GM12864 (cell line): ENCODE measurements at regions not wholly inside any gene's neighbourhood (a gene's known extent, or its start where the extent isn't known, plus 50 kb on each side); places are given as distances from the start of the nearest gene placed in this dataset.

Source experiments
- DNase-seq: peaks from one replicate; pipeline ENCODE4 v3.0.0-alpha.2; 2011; ENCODE audit warnings: low read depth
- H3K4me3 ChIP-seq: 2 replicates; pipeline ENCODE4 v1.5.1; 2011; ENCODE audit warnings: mild to moderate bottlenecking, low read depth, low read length, control low read depth
- TF ChIP-seq, protein P1 (sequence below): IDR thresholded peaks from 2 replicates; pipeline ENCODE4 v1.5.1; 2011; ENCODE audit warnings: low read depth, mild to moderate bottlenecking, moderate library complexity, low read length, control low read depth, inconsistent platforms; ENCODE audit errors: missing control alignments

DNA sequence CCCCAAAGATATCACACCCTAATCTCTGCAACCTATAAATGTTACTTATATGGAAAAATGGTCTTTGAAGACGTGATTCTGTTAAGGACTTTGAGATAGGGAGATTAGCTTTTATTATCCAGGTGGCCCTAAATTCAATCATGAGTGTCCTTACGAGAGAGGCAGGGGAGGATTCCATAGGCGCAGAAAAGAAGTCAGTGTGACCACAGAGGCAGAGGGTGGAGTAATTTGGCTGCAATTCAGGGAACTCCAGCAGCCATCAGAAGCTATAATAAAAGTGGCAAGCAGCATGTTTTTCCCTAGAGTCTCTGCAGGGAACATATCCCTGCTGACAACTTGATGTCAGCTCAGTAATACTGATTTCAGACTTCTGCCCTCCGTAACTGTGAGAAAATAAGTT is 315.2 kb upstream of the ROBO2 start:
- no peak overlapping the region for H3K4me3 ChIP-seq
- TF ChIP-seq, protein P1, sequence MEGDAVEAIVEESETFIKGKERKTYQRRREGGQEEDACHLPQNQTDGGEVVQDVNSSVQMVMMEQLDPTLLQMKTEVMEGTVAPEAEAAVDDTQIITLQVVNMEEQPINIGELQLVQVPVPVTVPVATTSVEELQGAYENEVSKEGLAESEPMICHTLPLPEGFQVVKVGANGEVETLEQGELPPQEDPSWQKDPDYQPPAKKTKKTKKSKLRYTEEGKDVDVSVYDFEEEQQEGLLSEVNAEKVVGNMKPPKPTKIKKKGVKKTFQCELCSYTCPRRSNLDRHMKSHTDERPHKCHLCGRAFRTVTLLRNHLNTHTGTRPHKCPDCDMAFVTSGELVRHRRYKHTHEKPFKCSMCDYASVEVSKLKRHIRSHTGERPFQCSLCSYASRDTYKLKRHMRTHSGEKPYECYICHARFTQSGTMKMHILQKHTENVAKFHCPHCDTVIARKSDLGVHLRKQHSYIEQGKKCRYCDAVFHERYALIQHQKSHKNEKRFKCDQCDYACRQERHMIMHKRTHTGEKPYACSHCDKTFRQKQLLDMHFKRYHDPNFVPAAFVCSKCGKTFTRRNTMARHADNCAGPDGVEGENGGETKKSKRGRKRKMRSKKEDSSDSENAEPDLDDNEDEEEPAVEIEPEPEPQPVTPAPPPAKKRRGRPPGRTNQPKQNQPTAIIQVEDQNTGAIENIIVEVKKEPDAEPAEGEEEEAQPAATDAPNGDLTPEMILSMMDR = no peak
- no peak for DNase-seq

DNA sequence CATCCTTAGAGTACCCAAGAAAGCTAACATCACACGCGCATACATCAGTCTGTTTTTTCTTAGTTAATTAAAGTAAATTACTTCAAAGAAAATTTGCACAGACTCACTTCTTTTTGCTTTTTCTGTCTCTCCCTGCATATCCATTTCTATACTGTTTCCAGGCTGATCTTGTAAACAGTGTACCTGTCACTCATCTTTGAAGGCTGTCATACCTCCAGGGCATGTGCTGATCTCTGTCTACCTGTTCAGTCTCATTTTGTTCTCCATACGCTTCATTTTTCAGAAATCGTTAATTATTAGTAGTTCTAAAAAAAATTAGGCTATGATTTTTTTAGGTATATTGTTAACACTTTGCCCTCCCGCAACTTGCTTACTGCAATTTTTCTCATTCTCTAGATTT is 313.9 kb upstream of the ROBO2 start:
- DNase-seq = no peak
- TF ChIP-seq, protein P1 = no peak
- H3K4me3 ChIP-seq = no peak overlapping the region

DNA sequence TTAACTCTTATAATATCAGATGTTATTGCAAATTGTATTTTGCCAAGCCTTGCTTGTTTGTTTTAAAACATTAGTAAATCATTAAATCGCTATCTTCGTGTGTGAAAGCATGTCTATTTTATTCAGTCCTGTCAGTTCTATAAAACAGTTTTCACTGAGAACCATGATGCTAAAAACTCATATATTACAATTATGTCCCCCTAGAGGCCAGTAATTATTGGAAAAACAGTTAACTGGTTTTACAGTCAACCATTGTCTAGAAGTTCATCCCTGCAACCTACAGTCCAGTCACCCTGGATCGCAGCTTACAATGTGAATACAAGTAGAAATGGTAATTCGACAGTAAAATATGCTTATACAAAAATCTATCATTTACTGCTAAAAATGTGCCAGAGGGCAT is 311.5 kb upstream of the ROBO2 start:
- TF ChIP-seq, protein P1 = no peak

DNA sequence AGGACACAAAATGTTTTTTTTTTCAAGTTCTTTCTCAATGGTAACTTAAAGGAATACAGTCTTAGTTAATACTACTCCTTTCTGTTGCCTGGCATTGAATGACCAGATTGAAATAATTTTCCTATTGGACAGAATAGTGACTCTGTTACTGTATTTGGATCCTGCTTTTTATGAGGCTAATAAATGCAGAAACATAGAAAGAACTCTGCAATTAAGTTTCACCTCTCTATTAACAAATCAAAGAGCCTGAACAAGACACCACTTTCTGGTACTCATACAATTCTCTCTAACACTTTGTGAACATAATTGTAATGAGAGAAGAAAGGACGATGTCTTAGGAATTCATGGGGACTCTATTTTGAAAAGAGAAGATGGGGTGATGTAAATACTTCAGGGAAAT is 308.4 kb upstream of the ROBO2 start:
- TF ChIP-seq, protein P1 = no peak
- DNase-seq = no peak
- no peak overlapping the region for H3K4me3 ChIP-seq

More for the DNA sequence above, 311.5 kb upstream of the ROBO2 start:
- no peak for DNase-seq
- no peak overlapping the region for H3K4me3 ChIP-seq

DNA sequence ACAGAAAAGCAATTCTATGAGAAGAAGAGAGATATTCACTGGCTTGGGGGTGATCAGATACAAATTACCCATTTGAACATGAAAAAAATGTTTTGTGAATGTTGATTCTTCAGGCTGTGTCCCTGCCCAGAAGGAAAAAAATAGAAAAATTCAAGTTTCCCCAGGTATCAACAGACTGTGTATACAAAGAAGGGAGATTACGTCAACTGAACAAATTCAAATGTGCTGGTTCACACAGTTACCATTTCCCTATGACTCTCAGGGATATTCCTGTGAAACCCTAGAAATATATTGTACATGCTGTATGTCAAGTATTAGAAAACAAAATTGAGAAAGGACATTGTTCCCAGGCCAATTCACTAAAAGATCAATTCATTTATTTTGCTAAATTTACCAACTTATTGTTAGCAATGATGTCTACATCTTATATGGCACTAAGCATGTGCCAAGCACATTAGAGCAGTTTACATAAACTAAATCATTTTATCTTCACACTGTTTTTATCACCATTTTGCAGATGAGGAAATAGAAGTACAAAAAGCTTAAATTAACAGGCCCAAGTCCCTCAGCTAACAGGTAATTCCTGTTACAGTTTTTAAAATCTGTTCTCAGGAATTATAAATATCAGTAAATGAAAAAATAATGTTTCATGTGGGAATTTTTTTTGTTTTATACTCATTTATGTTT is 306.7 kb upstream of the ROBO2 start:
- TF ChIP-seq, protein P1 = no peak
- no peak for DNase-seq
- no peak overlapping the region for H3K4me3 ChIP-seq

DNA sequence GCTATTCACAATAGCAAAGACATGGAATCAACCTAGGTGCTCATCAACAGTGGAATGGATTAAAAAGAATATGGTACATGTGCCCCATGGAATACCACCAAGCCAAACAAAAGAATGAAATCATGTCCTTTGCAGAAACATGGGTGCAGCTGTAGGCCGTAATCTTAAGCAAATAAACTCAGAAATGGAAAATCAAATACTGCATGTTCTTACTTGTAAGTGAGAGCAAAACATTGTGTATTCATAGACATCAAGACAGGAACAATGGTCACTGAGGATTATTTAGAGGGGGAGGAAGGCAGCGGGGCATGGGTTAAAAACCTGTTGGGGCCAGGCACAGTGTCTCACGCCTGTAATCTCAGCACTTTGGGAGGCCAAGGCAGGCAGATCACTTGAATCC is 304.7 kb upstream of the ROBO2 start:
- no peak for DNase-seq
- no peak overlapping the region for H3K4me3 ChIP-seq
- TF ChIP-seq, protein P1 = no peak

DNA sequence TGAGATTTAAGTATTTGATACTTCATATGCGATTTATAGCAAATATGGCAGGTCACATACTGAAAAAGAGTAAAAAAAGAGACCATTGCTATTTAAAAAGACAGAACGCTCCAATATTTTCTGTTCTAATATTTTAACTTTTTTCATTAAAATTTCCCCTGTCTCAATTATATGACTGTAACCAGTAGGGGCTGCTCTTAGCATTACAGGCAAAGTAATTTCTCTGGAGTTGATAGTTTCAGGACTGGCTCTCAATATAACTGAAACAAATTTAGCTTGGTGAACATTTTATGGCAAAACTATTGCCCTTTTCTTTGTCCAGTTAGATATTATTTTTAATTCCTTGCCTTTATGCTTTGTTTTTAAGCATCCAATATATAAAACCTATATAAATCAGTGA is 286.3 kb upstream of the ROBO2 start:
- TF ChIP-seq, protein P1 = no peak
- no peak for DNase-seq
- no peak overlapping the region for H3K4me3 ChIP-seq
